ENCODE measurements at regions not wholly inside any gene's neighbourhood (a gene's known extent, or its start where the extent isn't known, plus 50 kb on each side); places are given as distances from the start of the nearest gene placed in this dataset.
"Not testable (repeated sequence)": the region's sequence is repeated elsewhere in the genome, so short reads cannot be mapped to it uniquely, and the experiment has no call there.

DNA sequence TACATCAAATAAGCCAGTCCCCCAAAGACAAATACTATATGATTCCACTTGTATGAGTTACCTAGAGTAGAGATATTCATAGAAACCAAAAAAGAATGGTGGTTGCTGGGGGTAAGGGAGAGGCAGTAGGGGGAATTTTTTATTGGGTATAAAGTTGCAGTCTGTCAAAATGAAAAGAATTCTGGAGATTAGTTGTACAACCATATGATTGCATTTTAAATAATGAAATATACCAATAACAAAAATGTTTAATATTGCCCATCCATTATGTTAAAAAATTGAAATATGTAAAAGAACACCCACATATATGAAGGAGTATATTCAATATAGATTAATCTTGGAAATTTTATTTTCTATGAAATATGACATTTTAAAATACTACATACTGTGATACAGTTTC lies 1383.5 kb downstream of the FSCB start:
- no peak for DNase-seq (ENCODE audit: low spot score)

DNA sequence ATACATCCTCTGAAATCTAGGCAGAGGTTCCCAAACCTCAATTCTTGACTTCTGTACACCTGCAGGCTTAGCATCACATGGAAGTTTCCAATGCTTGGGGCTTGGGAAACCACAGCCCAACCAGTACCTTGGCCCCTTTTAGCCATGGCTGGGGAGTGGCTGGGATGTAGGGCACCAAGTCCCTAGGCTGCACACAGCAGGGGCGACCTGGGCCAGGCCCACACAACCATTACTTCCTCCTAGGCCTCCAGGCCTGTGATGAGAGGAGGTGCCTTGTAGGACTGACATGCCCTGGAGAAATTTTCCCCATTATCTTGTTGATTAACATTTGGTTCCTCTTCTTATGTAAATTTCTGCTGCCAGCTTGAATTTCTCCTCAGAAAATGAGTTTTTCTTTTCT lies 1387.4 kb downstream of the FSCB start:
- DNase-seq (ENCODE audit: low spot score), result no peak

DNA sequence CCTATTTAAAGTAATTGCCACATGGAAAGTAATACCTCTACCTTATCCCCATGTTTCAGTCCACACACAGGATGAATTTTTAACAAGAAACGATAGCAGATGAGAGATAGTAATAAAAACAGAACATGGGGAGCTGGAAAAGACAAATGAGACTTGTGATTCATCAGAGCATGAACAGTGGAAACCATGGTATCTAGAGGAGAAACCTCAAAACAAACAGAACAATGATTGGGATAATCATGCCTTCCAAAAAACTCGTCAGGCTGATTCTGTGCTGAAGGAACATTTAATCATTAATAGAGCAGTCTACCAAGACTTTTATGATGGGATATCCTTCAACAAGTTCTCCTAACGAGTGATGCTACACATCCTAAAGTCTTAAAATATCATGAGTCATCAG lies 1390.7 kb downstream of the FSCB start:
- no peak for DNase-seq (ENCODE audit: low spot score)

DNA sequence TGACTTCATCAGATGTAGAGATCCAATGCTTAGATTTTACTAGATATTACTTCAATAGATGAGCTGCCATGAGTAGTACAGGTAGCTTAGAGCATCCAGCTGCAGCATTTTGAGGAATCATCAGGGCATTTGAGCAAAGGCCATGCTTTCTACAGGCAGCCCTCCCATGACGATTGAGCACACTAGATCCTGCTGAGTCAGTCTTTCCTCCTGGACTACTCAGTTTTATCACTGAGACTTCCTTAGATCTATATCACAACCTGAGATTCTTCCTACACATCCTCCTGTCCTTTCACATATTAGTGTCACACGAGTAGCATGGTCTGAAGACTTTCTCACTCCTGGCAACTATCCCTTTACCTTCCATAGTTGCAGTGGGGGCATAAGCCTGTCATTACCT lies 1401.8 kb downstream of the FSCB start:
- no peak for DNase-seq (ENCODE audit: low spot score)

DNA sequence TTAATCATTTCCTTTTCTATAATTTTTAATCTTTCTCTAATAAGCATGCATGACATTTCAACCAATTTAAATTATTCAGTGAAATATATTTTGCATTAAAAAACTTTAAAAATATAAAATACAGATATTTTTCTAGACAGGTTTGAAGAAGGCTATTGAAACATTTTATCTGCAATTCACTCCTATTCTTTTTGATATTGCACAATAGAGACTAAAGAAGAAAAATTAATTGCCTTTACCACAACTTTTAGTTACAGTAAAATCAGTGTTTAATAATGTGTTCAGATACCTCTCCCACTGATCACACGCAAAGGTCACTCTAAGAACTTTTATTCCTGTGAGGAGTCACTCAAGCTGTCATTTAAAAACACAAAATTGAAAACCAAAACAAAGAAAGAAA lies 1416.7 kb downstream of the FSCB start:
- DNase-seq (ENCODE audit: low spot score), result no peak

DNA sequence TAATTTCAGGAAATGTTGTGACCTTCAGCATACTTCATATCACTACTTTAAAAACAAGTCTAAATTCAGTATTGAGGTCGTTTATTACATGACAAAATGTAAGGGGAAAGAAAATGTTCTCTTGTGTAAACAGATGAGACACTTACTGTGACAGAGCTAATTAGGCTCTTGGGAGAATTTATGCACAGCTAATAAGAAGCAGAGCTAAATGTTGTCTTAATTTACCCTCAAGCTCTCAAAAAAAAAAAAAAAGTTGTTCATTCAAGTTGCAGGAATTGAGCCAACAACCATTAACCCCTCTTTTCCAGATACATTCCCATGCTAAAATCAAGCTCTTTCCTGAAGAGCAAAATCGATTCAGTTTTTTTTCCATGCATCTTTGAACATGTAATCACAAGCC lies 1419.4 kb downstream of the FSCB start:
- no peak for DNase-seq (ENCODE audit: low spot score)

DNA sequence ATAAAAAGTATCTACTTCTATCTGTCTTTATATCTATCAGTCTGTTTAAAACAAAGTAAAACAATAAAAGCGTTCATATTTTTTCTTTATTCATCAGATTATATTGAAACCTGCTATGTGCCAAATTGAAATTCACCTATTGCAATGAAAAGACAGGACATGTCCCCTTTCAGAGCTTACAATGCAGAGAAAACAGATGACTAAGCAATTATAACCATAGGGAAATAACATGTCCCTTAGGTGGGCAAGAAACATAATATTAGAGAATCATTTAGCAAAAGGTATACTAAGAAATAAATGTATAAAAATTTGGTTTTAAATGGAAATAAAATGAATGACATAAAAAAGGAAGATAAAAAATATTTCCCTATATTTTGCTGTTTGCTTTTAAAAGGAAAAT lies 1421.3 kb downstream of the FSCB start:
- DNase-seq (ENCODE audit: low spot score), result no peak

DNA sequence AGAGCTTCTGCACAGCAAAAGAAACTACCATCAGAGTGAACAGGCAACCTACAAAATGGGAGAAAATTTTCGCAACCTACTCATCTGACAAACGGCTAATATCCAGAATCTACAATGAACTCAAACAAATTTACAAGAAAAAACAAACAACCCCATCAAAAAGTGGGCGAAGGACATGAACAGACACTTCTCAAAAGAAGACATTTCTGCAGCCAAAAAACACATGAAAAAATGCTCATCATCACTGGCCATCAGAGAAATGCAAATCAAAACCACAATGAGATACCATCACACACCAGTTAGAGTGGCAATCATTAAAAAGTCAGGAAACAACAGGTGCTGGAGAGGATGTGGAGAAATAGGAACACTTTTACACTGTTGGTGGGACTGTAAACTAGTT lies 1439.7 kb downstream of the FSCB start:
- not testable (repeated sequence) for DNase-seq (ENCODE audit: low spot score)

DNA sequence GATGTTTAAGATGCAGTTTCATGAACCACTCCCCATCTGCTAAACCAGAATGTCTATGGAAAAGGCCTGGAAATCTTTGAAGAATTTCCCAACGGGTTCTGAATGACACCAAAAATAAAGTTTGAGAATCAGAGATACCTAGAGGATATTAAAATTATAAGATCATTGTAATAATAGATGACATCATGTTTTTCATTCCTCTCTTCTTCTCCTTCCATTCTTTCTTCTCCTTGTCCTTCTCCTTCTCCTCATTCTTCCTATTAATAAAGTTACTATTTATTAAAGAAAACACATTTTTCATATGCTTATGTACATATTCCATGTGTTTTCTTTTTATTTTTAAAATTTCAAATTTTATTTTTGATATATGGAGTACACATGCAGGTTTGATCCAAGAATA lies 1449.4 kb downstream of the LRFN5 start:
- no peak for DNase-seq (ENCODE audit: low spot score)

DNA sequence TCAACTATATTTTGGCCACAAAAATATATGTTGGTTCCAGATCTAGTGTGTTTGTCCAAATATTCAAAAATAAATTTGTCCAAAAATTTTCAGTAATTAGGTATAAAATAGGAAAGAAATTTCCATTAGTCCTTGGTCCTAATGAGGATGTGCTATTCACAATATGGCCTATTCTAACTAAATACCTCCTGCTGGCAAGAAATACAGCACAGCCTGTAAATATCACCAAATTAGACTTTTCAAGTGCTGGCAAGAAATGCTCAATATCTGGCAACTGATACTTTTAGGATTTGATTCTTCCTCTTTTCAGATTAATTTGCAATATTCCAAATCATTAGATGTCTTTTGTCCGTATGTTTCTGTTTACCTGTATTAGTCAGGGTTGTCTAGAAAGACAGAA lies 1446.2 kb downstream of the LRFN5 start:
- no peak for DNase-seq (ENCODE audit: low spot score)

DNA sequence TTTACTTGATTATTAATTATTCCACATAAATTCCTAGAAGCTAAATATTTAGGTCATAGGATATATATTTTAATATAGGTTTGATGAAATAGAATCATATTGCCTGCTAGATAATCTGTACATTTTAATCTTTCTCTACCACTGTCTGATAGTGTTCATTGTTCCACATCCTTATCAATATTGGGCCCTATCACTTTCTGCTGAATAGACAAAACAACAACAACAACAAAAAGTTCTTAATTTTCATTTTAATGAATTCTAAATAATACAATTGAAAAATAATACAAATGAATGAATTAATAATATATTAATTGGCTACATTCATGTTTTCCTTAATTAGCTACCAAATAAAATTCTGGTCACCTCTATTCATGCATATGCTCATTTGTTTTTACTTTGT lies 1437.2 kb downstream of the LRFN5 start:
- no peak for DNase-seq (ENCODE audit: low spot score)

DNA sequence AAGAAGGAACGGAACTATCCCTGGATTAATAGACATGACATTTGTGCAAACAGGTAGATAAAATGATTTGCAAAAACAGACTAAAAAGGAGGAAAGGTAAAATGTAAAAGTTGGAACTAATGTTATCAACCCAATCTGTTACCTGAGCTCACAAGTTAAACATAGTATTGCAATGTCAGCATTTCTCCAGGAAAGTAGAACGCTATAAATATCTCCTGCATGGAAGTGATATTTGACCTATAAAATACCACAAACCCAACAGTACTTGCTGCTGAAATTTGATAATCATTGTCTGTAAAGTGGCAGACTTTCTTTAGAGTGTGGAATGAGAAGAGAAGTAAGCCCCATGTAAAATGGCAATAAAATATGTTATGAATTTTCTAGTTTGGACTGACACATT lies 1435.7 kb downstream of the LRFN5 start:
- DNase-seq (ENCODE audit: low spot score), result no peak

DNA sequence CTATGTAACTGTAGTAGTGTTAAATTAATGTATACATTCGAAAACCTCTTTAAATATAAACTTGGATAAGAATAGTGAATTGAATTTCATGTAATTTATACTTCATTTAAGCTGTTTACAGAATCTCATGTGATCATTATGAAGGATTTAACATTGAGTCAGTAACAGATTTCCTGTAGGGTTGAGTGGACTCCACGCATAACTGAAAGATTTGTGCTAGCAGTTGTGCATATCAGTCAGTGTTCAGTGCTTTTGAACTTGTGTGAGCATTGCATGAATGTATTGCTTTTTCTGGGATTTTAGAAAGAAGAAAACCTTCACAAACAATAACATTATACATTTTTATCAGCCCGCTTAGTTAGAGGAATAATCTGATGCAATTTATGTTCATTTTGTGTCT lies 1435.3 kb downstream of the LRFN5 start:
- DNase-seq (ENCODE audit: low spot score), result no peak

DNA sequence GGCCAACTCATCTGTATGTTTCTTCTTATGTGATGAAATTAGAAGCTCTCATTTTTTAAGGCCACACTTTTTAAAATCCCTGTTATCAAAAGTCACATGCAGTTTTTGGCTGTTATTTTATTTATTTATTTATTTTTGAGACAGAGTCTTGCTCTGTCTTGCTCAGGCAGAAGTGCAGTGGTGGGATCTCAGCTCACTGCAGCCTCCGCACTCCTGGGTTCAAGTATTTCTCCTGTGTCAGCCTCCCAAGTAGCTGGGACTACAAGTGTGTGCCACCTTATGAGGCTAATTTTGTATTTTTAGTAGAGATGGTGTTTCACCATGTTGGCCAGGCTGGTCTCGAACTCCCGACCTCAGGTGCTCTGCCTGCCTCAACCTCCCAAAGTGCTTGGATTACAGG lies 1434.5 kb downstream of the LRFN5 start:
- no peak for DNase-seq (ENCODE audit: low spot score)

DNA sequence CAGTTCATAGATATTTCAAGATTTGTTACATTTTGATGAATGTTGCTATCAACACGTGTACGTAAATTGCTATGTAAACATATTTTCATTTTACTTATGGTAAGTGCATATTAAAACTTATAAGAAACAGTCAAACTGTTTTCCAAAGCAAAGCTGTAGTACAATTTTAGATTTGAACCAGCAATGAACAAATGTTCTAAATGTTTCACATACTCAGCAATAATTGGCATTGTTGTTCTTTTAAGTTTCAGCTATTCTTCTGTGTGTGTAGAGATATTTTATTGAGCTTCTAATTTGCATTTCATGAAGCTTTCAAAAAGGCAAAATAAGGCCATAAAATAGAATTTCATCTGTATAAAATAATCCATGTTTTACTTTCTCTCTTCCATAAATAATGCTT lies 1433.2 kb downstream of the LRFN5 start:
- DNase-seq (ENCODE audit: low spot score), result no peak

DNA sequence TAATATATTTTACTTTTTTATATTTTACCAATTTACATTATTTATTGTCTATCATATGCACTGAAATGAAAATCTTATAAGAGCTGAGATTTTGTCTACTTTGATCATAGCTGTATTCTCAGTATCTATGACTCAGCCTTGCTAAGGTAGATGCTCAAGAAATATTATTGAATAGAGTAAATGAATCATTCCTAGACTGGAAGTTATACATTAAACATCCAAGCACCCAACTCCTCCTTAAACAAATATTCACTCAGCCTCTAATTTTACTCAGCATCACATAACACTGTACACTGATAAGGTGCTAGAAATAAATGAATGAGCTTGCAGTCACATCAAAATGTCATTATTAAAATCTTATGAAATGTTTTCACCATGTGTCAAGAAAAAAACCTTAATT lies 1424.9 kb downstream of the LRFN5 start:
- DNase-seq (ENCODE audit: low spot score), result no peak

DNA sequence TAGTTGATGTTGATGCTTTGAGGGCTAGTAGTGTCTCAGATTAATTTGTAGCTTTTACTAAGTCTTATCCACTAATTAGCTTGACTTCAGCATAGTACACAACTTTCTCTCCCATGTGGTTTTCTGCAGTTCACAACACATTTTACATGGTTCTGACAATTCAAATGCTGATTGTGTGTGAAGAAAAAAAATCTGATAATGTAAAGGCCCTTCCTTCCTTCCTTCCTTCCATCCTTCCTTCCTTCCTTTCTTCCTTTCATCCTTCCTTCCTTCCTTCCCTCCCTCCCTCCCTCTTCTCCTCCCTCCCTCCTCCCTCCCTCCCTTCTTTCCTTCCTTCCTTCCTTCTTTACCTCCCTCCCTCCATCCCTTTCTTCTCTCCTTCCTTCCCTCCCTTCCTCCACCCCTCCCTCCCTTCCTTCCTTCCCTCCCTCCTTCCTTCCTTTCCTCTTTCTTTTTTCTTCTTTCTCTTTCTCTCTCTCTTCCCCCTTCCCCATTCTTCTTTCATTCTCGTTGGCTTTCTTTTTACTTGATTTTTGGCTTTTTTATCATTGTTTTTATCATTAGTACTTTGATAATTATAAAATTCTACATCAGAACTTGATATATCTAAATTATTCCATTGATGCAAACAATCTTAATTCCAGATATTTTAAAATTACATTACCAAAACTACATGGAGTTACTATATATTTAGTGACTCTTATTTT lies 1415.6 kb downstream of the LRFN5 start:
- no peak for DNase-seq (ENCODE audit: low spot score)

DNA sequence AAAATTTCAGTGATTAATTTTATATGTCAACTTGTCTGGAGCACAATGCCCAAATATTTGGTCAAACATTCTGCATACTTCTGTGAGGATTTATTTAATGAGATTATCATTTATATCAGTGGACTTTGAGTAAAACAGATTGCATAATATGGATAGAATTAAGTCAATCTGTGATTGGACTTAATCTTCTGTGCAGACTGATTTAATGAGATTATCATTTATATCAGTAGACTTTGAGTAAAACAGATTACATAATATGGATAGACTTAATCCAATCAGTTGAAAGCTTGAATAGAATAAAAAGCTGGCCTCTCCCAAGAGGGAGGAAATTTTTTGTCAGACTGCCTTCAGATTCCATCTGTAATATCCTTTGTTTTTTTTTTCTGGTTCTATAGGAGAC lies 1413.2 kb downstream of the LRFN5 start:
- DNase-seq (ENCODE audit: low spot score), result no peak

DNA sequence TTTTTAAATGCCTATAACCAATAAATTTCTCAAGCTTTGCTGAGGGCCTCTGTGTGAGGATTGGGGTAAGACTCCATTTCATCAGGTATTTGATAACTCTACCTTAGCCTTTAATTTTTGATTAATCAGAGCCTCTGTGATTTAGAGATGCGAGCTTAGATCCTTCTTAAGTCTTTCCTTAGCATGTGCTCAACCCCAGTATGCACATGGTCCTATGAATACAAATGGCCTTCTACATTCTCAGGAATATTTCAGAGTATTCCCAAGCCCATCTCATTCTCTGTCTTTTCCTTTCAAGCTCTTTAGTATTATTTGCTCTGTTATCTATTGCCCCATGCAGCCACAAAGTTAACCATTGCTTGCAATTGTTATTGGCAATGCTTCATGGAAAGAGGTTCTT lies 1407.7 kb downstream of the LRFN5 start:
- DNase-seq (ENCODE audit: low spot score), result no peak

DNA sequence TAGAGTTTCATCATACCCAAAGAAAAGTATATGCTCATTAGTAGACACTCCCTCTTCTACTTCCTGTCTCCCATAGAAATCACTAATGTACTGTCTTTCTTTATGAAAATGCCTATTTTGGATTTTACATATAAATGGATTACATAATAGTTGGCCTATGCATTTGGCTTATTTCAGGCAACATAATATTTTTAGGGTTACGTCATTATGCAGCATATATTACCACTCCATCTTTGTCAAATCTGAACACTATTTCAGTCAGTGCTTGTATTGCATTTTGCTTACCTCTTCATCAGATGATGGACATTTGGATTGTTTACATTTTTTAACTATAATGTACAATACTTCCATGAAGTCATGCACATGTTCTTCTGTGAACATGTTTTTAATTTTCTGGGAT lies 1406.1 kb downstream of the LRFN5 start:
- no peak for DNase-seq (ENCODE audit: low spot score)

DNA sequence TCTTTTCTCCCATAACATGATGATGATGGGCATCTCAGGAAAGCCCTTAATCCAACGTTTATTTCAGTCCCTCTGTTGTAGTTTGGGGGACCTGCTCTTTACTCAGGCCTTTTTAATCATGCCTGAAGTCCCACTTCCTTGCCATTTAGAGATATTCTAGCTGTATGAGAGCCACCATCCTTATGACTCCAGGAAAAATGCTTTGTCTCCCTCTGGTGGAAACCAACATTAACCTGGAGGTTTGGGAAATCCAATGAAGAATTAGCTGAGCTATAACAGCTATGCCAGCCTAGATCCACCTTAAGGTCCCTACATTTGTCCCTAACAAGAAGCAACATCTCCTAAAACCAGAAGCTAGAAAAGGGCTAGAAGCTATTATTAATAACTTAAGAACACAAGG lies 1399.1 kb downstream of the LRFN5 start:
- DNase-seq (ENCODE audit: low spot score), result no peak

DNA sequence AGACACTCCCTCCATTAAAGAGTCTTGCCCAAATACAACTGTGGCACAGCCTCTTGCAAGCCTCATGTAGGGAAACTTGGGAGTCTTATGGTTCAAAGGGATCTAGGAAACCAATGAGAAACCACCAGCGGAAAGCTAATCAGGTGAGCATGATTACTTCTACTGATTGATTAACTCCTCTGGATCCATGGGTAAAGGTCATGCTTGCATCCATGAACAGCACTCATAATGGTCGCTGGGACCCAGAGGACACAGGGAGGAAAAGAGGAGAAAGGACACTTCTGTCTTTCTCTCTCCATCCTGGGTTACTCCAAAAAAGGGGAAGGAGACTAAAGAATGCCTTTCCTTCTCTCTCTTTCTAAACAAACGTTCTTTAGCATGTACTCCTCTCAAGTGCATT lies 1397.2 kb downstream of the LRFN5 start:
- no peak for DNase-seq (ENCODE audit: low spot score)

DNA sequence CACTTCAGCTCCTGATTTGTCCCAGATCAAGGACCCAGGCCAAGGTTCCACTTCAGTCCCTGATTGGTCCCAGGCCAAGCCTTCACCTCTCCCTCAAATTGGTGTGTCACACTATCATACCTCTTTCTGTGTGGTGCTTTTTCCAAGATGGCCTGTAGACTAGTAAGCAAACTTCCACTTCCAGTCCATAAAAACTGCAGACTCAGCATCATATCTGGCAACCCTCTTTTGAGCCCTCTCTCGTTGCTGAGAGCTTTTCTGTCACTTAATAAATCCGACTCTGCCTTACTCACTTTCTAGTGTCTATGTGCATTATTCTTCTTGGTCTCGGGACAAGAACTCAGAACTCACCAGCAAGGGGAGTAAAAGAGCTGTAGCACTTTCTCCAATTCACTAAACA lies 1395.1 kb downstream of the LRFN5 start:
- no peak for DNase-seq (ENCODE audit: low spot score)
